Lung microvascular endothelial cell (primary cell): ENCODE measurements at regions not wholly inside any gene's neighbourhood (a gene's known extent, or its start where the extent isn't known, plus 50 kb on each side); places are given as distances from the start of the nearest gene placed in this dataset.
"Not testable (repeated sequence)": the region's sequence is repeated elsewhere in the genome, so short reads cannot be mapped to it uniquely, and the experiment has no call there.

Experiments used
- DNase-seq, 2 donors: peaks; one replicate each; pipeline versions ENCODE4 v3.0.0 to v3.0.0-alpha.2; 2010; ENCODE audit warnings: low read depth in 2 of 2

- DNase-seq = no peak
Observed at GRCh38 chr2:13822365-13822764, 810.2 kb upstream of the LRATD1 start.

GRCh38 chr2:13826314-13826853, 806.1 kb upstream of the LRATD1 start:
- no peak for DNase-seq

DNA sequence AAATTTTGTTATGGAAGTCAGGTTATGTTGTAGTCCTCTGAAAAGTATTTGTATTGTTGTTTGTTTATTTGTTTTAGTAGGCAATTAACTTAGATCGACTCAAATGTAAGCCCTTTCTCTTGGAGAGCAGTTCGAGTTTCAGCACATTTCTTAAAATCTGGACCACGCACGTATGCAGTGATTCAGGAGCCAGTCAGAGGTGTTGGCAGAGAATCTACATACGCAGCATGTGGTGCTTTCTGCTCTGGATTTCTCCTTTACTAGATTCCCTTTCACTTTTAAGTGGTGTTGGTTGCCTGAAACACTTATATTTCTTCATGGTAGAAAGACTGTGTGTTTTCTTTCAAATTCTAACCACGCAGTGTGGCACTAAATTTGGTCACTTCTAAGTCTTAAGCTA, 773.9 kb upstream of the LRATD1 start:
- DNase-seq = peak in 1 of 2 donors; percentile 16

DNA sequence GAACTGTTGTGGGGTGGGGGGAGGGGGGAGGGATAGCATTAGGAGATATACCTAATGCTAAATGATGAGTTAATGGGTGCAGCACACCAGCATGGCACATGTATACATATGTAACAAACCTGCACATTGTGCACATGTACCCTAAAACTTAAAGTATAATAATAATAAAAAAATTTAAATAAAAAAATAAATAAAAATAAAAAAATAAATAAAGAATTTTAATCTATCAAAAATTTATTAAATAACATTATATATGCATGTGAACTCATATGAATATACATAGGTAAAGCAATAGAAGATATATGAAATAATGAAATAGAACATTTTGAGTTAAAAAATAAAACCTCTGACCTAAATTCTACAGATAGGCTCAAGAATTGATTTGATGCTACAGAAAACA, 764.2 kb upstream of the LRATD1 start:
- DNase-seq = not testable (repeated sequence)

DNA sequence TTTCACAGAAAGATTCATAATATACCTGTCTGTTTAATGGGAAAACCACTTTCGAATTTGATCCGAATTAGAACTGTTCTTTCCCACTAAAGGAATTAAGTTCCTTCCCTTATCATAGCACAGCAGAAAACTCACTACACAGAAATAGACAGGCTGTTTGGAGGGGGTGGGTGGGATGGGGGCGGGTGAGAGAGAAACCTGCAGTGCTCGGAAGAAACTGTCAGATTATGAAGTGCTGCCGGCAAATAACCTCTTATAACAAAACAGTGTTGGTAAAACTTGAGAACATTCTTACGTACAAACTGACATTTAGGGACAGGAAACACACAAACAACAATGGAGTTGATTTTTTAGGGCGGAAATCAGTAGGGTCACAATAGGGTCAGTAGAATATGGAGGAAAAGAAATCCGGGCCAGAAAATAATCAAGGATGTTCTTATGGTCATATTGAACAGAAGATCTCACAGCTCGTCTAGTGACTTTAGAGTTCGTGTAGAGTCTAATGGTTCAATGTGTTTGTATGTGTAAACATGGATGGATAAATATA, 756.0 kb upstream of the LRATD1 start:
- DNase-seq = peak in 1 of 2 donors; percentile 46

DNA sequence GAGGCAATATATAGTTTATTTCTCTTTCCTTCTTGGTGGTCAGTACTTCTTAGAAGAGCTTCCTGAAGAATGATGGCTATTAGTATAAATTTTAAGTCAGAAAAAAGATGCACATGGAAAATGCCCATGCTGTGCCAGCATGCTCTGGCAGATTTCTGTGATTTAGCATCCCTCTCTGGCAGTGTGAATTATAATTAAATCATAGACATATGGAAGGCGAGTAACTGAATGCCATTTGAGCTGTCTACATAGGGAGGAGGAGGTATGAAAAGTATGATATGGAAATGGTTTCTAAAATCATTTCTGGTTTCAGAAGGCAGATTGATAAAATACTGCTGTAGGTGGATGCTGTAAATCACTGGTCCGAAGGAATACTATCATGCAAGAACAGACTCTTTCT, 754.9 kb upstream of the LRATD1 start:
- DNase-seq = no peak

DNA sequence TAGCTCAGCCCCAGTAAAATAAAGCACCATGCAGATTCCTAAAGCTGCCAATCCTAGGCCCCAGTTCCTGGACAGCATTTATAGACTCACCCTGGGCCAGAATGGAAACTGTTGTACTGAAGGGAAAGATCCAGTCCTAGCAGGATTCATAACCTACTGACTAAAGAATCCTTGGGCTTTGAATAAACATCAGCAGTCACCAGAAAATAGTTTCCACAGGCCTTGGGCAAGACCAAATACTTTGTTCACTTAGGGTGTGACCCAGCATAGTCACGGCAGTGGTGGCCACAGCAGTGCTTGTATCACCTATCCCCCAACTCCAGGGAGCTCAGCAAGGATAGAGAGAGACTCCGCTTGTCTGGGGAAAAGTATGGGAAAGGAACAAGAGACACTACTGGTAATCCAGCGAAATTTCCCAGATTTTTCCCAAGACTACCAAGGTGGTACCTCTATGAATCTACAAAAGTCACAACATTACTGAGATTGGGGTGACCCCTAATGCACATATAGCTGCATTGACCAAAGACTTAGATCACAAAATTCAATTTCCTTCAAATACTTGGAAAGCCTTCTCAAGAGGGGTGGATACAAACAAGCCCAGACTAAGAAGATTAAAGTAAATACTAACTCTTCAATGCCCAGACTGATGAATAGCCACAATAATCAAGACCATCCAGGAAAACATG, 748.1 kb upstream of the LRATD1 start:
- no peak for DNase-seq

DNA sequence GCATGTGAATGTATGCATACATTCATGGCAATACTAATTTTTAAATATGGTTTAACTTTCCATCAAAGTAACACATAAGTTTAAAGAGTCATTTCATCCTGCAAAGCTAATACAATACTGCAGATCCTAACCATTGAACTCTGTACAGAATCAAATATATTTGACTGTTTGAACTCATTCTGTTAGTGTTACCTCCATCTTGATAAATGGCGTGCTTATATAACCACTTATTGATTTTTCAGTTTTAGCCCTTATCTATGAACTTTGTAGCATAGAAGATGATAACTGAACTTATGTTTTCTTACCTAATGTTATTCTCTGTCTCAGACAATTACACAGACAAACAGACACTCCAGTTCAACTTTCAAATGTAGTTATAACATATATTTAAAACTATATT, 731.0 kb upstream of the LRATD1 start:
- DNase-seq = no peak

DNA sequence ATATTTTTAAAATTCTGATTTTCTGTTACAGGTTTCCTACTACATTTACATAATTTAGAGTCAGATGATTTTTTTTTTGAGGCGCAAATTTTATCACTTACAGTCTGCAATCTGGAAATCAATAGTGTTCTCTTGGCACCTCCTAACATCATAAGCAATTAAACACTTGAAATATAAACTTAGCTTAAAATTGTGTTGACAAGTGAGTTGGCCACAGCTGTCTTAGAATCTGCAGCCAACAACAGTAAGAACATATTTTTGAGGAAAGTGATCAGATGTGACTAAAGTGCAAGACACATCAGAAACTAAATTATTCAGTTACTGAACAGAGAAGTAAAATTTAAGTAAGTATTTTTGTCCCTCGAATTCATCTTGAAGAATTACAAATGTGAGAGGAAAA, 726.7 kb upstream of the LRATD1 start:
- no peak for DNase-seq

DNA sequence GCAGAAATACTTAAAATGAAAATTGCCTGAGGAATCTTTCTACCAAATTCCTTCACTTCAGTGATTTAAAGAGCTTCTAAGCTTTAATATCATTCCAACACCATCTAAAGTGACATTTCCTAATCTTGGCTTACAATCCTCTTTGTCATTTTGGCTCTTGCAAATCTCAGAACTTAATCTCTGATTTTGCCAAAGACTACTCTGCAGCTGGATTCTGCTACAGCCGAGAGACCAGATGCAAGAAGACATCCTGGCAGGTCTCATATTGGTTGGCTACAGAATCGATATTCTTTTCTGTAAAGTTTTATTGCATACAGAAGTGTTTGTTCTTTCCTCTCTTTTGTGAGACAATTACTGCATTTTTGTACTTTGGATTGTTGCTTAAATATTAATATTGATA, 716.5 kb upstream of the LRATD1 start:
- no peak for DNase-seq

- DNase-seq = no peak
Observed at GRCh38 chr2:13917958-13918357, 714.6 kb upstream of the LRATD1 start.

DNA sequence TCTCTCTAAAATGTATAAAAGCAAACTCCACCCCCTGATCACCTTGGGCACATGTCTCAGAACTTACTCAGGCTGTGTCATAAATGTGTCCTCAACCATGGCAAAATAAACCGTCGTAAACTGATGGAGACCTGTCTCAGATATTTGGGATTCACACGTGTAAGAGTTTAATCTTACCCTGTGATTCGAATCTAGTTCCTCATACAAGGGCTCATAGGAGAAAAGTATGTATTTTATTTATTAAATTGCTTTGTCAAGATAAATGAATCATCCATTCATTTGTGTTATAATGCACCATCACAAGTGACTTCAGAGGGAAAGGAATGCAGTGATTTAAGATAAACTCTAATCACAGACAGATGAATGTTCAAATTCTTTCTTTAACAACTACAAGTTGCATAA, 712.5 kb upstream of the LRATD1 start:
- DNase-seq = peak in 1 of 2 donors; percentile 0

GRCh38 chr2:13921245-13921644, 711.3 kb upstream of the LRATD1 start:
- no peak for DNase-seq

DNA sequence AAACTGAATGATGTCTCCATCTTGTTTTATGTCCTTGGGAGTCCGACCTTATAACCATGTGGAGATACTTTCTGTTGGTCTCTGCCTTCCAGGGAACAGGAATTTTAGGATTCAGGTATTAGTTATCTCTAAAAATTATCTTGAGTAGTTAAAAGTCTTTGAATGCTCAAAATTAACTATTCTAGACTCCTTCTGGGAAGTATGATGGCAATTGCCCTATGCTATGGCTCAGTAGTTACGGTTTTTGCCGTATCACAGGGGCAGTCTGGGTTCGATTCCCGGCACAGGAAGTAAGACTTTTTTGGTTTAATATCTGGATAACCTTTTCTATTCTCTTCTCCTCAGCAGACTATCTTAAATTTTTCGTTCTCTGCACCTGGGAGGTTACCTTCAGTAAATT, 708.7 kb upstream of the LRATD1 start:
- DNase-seq = no peak

DNA sequence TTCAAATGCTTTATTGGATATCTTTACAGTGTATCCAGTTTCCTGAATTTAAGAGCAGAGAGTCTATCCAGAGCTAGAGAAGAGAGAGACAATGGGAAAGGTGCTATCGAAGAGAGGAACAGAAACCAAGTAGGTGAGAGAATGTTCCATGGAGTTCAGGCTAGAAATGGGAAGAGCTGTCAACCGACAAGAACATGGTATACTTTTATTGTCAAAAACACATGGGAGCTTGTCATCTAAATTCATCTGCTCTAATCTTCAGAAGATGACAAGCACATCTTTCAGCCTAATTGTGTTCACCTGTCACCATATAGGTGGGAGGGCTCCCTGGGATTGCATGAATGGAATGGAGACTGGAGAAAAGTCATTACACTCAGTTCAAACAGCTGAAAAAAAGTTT, 690.4 kb upstream of the LRATD1 start:
- DNase-seq = no peak

DNA sequence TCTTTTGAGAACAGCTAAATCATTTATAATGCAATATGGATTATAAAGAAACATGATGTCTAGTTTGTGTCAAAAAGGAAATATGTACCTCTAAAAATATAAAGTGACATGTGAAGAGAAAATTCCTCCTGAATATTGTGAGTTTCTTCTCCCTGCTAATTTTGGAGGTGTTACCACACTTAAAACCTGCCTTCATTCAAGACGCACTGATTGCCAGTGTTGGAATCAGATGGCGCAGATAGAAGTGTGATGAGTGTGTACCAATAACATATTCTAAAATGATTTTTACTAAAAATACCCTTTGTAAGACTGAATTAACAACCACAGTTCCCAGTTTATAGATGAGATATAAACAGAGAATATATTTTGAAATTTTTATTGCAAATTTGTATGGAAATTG, 681.8 kb upstream of the LRATD1 start:
- DNase-seq = no peak

GRCh38 chr2:13968811-13969210, 663.7 kb upstream of the LRATD1 start:
- DNase-seq = peak in 1 of 2 donors; percentile 3

- no peak for DNase-seq
Observed at GRCh38 chr2:13986119-13986720, 646.3 kb upstream of the LRATD1 start.

DNA sequence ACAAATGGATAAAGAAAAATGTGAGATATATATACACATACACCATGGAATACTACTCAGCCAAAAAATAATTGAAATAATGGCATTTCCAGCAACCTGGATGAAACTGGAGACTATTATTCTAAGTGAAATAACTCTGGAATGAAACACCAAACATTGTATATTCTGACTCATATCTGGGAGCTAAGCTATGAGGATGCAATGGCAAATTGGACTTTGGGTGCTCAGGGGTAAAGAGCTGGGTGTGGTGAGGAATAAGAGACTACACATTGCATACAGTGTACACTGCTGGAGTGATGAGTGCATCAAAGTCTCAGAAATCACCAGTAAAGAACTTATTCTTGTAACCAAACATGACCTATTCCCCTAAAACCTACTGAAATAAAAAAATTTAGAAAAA, 636.0 kb upstream of the LRATD1 start:
- DNase-seq = no peak

- no peak for DNase-seq
Observed at GRCh38 chr2:14011190-14011589, 621.3 kb upstream of the LRATD1 start.

- DNase-seq = no peak
Observed at GRCh38 chr2:14015113-14015630, 617.3 kb upstream of the LRATD1 start.

DNA sequence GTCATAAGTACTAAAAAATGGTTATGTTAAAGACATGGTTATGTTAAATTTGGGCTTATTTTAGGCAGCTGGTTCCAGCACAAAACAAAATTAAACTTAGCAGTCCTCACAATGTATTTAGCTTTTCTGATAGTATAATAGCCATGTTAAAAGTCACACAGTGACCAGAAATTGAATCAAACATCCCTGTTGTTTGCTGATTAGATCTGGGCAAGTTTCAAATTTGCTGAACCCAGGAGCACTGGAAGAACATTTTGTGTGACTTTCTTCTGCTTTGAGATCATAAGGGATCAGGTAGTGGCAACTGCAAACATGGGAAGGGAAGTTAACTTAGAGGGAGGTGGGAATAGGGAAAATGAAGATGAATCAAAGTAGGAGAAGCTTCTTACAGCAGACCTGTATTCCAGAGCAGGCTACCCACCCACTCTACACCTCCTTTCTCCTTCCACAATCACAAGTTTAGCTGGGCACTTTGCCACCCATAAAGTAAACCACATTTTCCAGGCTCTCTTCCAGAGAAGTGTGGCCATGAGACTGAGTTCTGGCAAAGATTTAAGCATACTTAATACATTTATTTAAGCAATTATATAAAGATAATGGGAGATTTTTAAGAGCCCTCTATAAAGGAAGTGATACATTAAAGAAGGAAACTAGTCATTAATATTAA, 616.1 kb upstream of the LRATD1 start:
- no peak for DNase-seq
